Glomerular endothelial cell (primary cell): ENCODE measurements at regions not wholly inside any gene's neighbourhood (a gene's known extent, or its start where the extent isn't known, plus 50 kb on each side); places are given as distances from the start of the nearest gene placed in this dataset.

Source experiments
- DNase-seq: peaks from one replicate; pipeline ENCODE4 v3.0.0-alpha.2; 2011; ENCODE audit warnings: low read depth, low spot score; ENCODE audit errors: extremely low read depth

GRCh38 chr5:42321785-42322184 lies 101.5 kb upstream of the GHR start:
- no peak for DNase-seq

DNA sequence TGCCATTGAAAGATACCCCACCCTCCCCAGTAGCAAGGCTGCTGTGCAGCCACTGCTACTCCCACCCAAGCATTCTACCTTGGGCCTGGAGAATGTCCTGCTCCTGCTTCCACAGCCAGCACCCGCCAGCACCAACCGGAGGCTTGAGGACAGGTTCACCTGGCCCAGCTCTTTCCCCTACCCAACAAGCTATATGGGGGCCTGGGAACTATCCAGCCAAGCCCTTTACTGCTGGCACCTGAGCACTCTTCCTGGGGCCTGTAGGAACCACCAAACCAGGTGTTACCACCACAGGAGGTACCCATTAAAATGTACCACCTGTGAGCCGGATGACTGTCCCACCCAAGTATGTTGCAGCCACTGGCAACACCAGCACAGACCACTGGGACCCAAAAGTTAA lies 86.1 kb upstream of the GHR start:
- DNase-seq = no peak

DNA sequence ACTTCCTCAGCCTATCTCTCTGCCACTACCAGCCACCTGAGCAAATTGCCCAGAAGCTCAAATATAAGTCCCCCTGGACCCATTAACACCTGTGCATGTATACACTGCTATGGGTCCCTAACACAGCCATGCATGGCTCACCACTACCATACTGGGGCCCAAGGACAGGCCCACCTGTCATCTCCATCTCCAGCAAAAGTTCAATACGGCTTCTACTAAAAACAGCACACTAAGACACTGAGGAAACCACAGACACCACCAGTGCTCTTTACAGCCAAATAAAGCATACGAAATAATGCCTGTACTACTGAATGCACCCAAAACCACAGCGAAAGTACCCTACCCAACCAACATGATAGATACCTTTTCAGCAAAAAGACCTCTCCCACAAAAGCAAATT lies 85.6 kb upstream of the GHR start:
- DNase-seq = no peak

DNA sequence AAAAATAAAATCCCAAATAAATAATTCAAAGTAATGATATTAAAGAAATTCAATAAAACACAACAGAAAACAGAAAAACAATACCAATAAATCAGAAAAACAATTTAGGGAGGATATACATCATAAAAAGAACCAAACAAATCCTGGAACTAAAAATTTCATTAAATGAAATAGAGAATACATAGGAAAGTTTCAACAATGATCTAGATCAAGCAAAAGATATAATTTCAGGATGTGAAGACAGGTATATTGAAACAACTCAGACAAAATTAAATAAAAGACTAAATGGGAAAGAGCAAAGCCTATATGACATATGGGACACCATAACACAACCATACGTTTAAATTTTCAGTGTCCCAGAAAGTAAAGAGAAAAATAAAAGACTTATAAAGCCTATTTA lies 85.1 kb upstream of the GHR start:
- DNase-seq = no peak

DNA sequence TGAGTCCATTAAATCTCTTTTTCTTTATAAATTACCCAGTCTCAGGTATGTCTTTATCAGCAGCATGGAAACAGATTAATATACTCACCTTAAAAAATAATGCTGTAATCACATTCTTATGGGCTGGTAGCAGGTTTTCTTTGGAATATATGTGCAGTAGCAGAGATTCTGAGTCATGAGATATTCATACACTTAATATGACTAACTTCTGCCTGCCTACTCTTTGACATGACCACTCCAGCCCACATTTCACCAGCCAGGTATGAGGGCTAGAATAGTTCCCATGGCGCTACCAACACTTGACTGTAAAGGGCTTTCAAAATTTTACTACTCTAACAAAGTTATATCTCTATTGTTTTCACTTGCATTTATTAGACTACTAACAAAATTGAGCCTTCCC lies 74.1 kb upstream of the GHR start:
- DNase-seq = no peak

- DNase-seq = no peak
These were observed 71.3 kb upstream of the GHR start for GRCh38 chr5:42351956-42352355.

DNA sequence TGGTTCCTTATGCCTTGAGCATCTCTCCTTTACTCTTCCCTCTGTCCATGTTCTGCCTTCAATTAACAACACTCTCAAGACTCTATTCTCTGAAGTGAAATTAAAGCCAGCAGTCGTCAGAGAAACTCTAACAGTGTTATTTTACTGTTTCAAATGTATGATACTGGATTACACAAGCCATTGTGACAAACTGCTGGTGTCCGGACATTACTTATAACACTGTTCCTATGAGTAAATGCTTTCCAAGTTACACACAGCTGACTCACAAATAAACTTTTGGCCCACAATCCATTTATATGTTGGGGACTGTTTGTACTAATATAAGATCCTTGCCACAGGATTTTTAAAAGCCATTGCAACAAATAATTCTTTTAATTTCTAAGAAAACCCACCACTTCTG lies 63.2 kb upstream of the GHR start:
- DNase-seq = no peak

DNA sequence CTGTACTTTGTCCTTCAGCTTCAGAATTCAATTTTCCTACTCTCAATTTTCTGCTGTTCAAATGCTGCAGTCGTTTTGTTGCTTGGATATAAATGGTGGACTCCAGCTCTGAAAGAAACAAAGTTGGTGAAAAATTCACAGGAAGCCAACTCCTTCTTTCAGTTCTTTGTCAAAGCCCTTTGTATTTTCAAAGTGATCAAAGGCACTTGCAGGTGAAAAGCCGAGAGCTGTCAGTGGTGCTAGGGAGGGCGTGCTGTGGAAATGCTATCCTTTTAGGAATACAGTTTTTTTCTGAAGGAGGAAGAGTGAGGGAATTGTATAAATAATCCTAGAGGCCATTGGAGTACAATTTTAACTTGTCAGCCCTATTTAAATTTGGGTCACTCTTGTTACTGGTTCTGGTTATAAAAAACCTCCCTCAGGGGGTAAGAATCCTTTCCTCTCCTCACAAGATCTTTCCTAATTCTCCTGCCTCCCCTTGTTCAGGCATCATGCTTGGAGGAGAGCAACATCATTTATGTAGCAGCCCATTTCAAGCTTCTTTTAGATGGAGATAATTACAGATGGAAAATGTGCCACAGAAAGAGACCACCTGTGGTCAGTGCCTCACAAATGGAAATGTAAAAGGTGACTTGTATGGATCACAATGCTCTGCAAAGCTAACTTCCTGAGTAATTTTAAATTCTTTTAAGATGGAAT lies 62.5 kb upstream of the GHR start:
- DNase-seq = no peak

DNA sequence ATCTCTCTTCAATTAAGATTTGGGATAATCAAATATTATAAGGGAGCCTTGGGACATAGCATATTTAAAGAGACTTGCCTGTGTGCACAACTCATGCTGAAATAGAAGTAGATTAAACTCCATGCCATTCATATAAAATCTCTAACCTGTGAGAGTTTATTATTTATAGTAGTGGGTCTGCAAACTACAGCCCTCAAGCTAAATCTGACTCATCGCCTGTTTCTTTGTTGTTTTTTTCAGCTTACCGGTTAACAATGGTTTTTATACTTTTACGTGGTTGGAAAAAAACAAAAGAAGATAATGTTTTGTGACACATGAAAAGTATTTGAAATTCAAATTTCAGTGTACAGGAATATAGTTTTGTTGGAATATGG lies 61.9 kb upstream of the GHR start:
- DNase-seq = no peak

DNA sequence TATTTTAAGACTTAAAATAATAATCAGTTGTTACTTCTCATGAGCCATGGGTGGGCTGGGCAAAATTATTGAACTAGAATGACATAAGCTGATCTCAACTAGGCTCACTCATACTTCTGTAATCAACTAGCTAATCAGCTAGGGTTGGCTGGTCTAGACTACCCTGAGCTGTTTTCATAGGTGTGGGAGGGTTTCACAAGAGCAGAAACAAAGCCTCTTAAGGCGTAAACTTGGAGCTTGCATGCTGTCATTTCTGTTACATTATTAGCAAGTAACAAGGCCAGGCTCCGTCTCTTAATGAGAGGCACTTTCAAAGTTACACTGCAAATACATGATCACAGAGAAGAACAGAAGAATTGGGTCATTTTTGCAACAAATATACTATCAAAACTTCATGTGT lies 57.2 kb upstream of the GHR start:
- DNase-seq = no peak
